GM23338 (cell line): ENCODE measurements at regions not wholly inside any gene's neighbourhood (a gene's known extent, or its start where the extent isn't known, plus 50 kb on each side); places are given as distances from the start of the nearest gene placed in this dataset.

Experiments used
- CREB1 ChIP-seq: fragments of 250-450 bp; sonication (Bioruptor Pico); IDR thresholded peaks from 2 replicates; pipeline ENCODE4 v1.5.0; 2020; ENCODE audit warnings: low read depth, mild to moderate bottlenecking, moderate library complexity
- EZH2 ChIP-seq: fragments of 200-600 bp; sonication (generic); IDR thresholded peaks from one replicate; pipeline ENCODE4 v1.8.0; 2017; ENCODE audit warnings: antibody characterized with exemption, mild to moderate bottlenecking, low read depth; ENCODE audit not compliant: unreplicated experiment
- EZH2phosphoT487 ChIP-seq: fragments of 200-600 bp; sonication (generic); IDR thresholded peaks from one replicate; pipeline ENCODE4 v1.8.1; 2018; ENCODE audit warnings: antibody characterized with exemption; ENCODE audit not compliant: unreplicated experiment
- JUNB ChIP-seq: IDR thresholded peaks from one replicate; pipeline ENCODE4 v1.6.1; 2016; ENCODE audit warnings: antibody characterized with exemption; ENCODE audit not compliant: unreplicated experiment
- POLR2AphosphoS5 ChIP-seq: IDR thresholded peaks from 2 replicates; pipeline ENCODE4 v1.6.1; 2016; ENCODE audit warnings: antibody characterized with exemption, low read depth
- TF ChIP-seq, protein P1 (sequence below): IDR thresholded peaks from one replicate; pipeline ENCODE4 v1.6.1; 2018; ENCODE audit warnings: antibody characterized with exemption; ENCODE audit not compliant: unreplicated experiment
- TF ChIP-seq, protein P2 (sequence below), 2 experiments: fragments of 200-600 bp in 1 of 2; sonication (generic) in 1 of 2; conservative IDR thresholded peaks; 2 replicates each; pipeline versions ENCODE4 v1.5.1 to v1.6.1; 2016 to 2017; ENCODE audit warnings: antibody characterized with exemption in 2 of 2, low read depth in 2 of 2, mild to moderate bottlenecking in 2 of 2, moderate library complexity in 1 of 2
- TF ChIP-seq, protein P3 (sequence below): IDR thresholded peaks from 2 replicates; pipeline ENCODE4 v1.6.1; 2016; ENCODE audit warnings: antibody characterized with exemption

DNA sequence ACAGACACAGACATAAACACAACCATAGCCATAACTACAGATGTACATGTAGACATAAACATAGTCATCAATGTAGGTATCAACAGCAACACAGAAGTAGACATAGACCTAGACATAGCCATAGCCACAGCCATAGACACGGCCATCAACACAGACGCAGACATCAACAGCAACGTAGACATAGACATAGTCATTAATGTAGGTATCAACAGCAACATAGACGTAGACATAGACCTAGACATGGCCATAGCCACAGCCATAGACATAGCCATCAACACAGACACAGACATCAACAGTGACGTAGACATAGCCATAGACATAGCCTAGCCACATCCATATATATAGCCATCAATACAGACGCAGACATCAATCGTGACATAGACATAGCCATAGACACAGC lies 258.3 kb upstream of the FOXQ1 start:
- no peak for TF ChIP-seq EZH2phosphoT487
- TF ChIP-seq, protein P1, sequence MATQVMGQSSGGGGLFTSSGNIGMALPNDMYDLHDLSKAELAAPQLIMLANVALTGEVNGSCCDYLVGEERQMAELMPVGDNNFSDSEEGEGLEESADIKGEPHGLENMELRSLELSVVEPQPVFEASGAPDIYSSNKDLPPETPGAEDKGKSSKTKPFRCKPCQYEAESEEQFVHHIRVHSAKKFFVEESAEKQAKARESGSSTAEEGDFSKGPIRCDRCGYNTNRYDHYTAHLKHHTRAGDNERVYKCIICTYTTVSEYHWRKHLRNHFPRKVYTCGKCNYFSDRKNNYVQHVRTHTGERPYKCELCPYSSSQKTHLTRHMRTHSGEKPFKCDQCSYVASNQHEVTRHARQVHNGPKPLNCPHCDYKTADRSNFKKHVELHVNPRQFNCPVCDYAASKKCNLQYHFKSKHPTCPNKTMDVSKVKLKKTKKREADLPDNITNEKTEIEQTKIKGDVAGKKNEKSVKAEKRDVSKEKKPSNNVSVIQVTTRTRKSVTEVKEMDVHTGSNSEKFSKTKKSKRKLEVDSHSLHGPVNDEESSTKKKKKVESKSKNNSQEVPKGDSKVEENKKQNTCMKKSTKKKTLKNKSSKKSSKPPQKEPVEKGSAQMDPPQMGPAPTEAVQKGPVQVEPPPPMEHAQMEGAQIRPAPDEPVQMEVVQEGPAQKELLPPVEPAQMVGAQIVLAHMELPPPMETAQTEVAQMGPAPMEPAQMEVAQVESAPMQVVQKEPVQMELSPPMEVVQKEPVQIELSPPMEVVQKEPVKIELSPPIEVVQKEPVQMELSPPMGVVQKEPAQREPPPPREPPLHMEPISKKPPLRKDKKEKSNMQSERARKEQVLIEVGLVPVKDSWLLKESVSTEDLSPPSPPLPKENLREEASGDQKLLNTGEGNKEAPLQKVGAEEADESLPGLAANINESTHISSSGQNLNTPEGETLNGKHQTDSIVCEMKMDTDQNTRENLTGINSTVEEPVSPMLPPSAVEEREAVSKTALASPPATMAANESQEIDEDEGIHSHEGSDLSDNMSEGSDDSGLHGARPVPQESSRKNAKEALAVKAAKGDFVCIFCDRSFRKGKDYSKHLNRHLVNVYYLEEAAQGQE = no peak
- TF ChIP-seq, protein P2, sequence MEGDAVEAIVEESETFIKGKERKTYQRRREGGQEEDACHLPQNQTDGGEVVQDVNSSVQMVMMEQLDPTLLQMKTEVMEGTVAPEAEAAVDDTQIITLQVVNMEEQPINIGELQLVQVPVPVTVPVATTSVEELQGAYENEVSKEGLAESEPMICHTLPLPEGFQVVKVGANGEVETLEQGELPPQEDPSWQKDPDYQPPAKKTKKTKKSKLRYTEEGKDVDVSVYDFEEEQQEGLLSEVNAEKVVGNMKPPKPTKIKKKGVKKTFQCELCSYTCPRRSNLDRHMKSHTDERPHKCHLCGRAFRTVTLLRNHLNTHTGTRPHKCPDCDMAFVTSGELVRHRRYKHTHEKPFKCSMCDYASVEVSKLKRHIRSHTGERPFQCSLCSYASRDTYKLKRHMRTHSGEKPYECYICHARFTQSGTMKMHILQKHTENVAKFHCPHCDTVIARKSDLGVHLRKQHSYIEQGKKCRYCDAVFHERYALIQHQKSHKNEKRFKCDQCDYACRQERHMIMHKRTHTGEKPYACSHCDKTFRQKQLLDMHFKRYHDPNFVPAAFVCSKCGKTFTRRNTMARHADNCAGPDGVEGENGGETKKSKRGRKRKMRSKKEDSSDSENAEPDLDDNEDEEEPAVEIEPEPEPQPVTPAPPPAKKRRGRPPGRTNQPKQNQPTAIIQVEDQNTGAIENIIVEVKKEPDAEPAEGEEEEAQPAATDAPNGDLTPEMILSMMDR (conservative IDR thresholded peaks at IDR 0.05; ENCODE audit: low read depth in 2 of 2) = no peak
- TF ChIP-seq POLR2AphosphoS5 = no peak
- TF ChIP-seq EZH2 = no peak
- TF ChIP-seq, protein P3, sequence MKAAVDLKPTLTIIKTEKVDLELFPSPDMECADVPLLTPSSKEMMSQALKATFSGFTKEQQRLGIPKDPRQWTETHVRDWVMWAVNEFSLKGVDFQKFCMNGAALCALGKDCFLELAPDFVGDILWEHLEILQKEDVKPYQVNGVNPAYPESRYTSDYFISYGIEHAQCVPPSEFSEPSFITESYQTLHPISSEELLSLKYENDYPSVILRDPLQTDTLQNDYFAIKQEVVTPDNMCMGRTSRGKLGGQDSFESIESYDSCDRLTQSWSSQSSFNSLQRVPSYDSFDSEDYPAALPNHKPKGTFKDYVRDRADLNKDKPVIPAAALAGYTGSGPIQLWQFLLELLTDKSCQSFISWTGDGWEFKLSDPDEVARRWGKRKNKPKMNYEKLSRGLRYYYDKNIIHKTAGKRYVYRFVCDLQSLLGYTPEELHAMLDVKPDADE = no peak
- no peak for TF ChIP-seq JUNB
- TF ChIP-seq CREB1 (CRISPR knock-in tag) = no peak
